A549 (cell line): ENCODE measurements at regions not wholly inside any gene's neighbourhood (a gene's known extent, or its start where the extent isn't known, plus 50 kb on each side); places are given as distances from the start of the nearest gene placed in this dataset.

ENCODE experiments used
- ATAC-seq, 2 experiments: fragments of 200-7000 bp in 1 of 2; fragments of >200 bp in 1 of 2; cut with Nextera tagmentation in 1 of 2; cut with Tn5 transposase in 1 of 2; 3 replicates each; pipeline versions ENCODE4 v1.8.0 to v1.9.1; 2018 to 2020; ENCODE audit warnings: mild to moderate bottlenecking in 1 of 2, moderate library complexity in 1 of 2
- CTCF ChIA-PET: fragments of 300-600 bp; sonication (Branson Sonifier 250); formaldehyde crosslinking; extraction: SDS; loops from one replicate; lab custom pipeline; 2021; ENCODE audit warnings: antibody characterized with exemption, inconsistent platforms; lab: Yijun Ruan, JAX
- POLR2A ChIA-PET: fragments of 350-600 bp; formaldehyde crosslinking; extraction: SDS; loops from one replicate; lab custom pipeline; 2021; ENCODE audit warnings: antibody characterized with exemption, inconsistent platforms; lab: Yijun Ruan, JAX
- DNase-seq, 2 experiments: peaks; one replicate each; pipeline versions ENCODE4 v3.0.0 to v3.0.0-alpha.2; 2011 to 2016; ENCODE audit warnings: low read depth in 1 of 2, low spot score in 1 of 2
- FAIRE-seq: peaks from 2 replicates; lab custom pipeline; 2011; peaks lifted over from hg19 to GRCh38; lab: Jason Lieb, UNC
- H3K27ac ChIP-seq, 2 experiments: fragments of >200 bp; sonication (Bioruptor Twin); formaldehyde crosslinking; 3 replicates each; pipeline ENCODE4 v1.5.1; 2016 to 2017
- H3K4me1 ChIP-seq: fragments of >200 bp; sonication (Bioruptor Twin); formaldehyde crosslinking; 3 replicates; pipeline ENCODE4 v1.6.1; 2016
- H3K4me2 ChIP-seq: fragments of >200 bp; sonication (Bioruptor Twin); formaldehyde crosslinking; 3 replicates; pipeline ENCODE4 v1.6.1; 2016
- H3K4me3 ChIP-seq: fragments of >200 bp; sonication (Bioruptor Twin); formaldehyde crosslinking; 3 replicates; pipeline ENCODE4 v1.5.1; 2016
- H3K9me3 ChIP-seq: fragments of >200 bp; sonication (Bioruptor Twin); formaldehyde crosslinking; 3 replicates; pipeline ENCODE4 v1.6.1; 2016
- ATOH8 ChIP-seq: fragments of 250-450 bp; sonication (Bioruptor Pico); IDR thresholded peaks from 2 replicates; pipeline ENCODE4 v1.5.0; 2020; ENCODE audit warnings: low read depth, mild to moderate bottlenecking, moderate library complexity
- BHLHE40 ChIP-seq: IDR thresholded peaks from 2 replicates; pipeline ENCODE4 v1.6.1; 2012; ENCODE audit warnings: low read depth, low read length, inconsistent platforms
- CBX8 ChIP-seq: fragments of 200-600 bp; sonication (generic); IDR thresholded peaks from 2 replicates; pipeline ENCODE4 v1.6.1; 2016
- EHF ChIP-seq: fragments of 250-450 bp; sonication (Bioruptor Pico); IDR thresholded peaks from 2 replicates; pipeline ENCODE4 v1.5.0; 2020; ENCODE audit warnings: mild to moderate bottlenecking
- EHMT2 ChIP-seq: fragments of 200-600 bp; sonication (generic); IDR thresholded peaks from 2 replicates; pipeline ENCODE4 v1.6.1; 2016; ENCODE audit warnings: antibody characterized with exemption, low read depth, mild to moderate bottlenecking, moderate library complexity
- EP300 ChIP-seq, 2 experiments: fragments of >200 bp; sonication (Bioruptor Twin); formaldehyde crosslinking; IDR thresholded peaks; 2 replicates in 1 of 2; 3 replicates in 1 of 2; pipeline ENCODE4 v1.6.1; 2016 to 2017
- ESRRA ChIP-seq: fragments of 150-350 bp; IDR thresholded peaks from 2 replicates; pipeline ENCODE4 v1.6.1; 2014; ENCODE audit warnings: mild to moderate bottlenecking, low read length, borderline replicate concordance
- FOSL2 ChIP-seq, 2 experiments: fragments of 450-650 bp in 1 of 2; fragments of >200 bp in 1 of 2; sonication (Bioruptor Twin) in 1 of 2; formaldehyde crosslinking; IDR thresholded peaks; 2 replicates each; pipeline versions ENCODE4 v1.5.0 to v1.6.1; 2016 to 2020; ENCODE audit warnings: mild to moderate bottlenecking in 1 of 2, moderate library complexity in 1 of 2
- FOXS1 ChIP-seq: fragments of 250-450 bp; sonication (Bioruptor Pico); IDR thresholded peaks from 2 replicates; pipeline ENCODE4 v1.5.0; 2020; ENCODE audit warnings: mild to moderate bottlenecking, moderate library complexity
- GATA3 ChIP-seq: IDR thresholded peaks from 2 replicates; pipeline ENCODE4 v1.6.1; 2012; ENCODE audit warnings: borderline replicate concordance
- HDAC2 ChIP-seq: fragments of 200-600 bp; sonication (generic); IDR thresholded peaks from 2 replicates; pipeline ENCODE4 v1.6.1; 2016
- HOXA7 ChIP-seq: fragments of 250-450 bp; sonication (Bioruptor Pico); IDR thresholded peaks from 2 replicates; pipeline ENCODE4 v1.5.0; 2020; ENCODE audit warnings: mild to moderate bottlenecking, moderate library complexity
- JUNB ChIP-seq: fragments of >200 bp; sonication (Bioruptor Twin); formaldehyde crosslinking; IDR thresholded peaks from 2 replicates; pipeline ENCODE4 v1.6.1; 2016
- KDM1A ChIP-seq: fragments of 200-600 bp; sonication (generic); IDR thresholded peaks from 2 replicates; pipeline ENCODE4 v1.6.1; 2016; ENCODE audit warnings: low read depth, mild to moderate bottlenecking
- KDM5A ChIP-seq: fragments of 200-600 bp; sonication (generic); IDR thresholded peaks from 2 replicates; pipeline ENCODE4 v1.6.1; 2016; ENCODE audit warnings: antibody characterized with exemption, mild to moderate bottlenecking
- MAX ChIP-seq: IDR thresholded peaks from 2 replicates; pipeline ENCODE4 v1.6.1; 2012
- MAZ ChIP-seq: fragments of 150-350 bp; IDR thresholded peaks from 2 replicates; pipeline ENCODE4 v1.6.1; 2014; ENCODE audit warnings: antibody characterized with exemption, low read depth, low read length, borderline replicate concordance
- MYC ChIP-seq: IDR thresholded peaks from 2 replicates; pipeline ENCODE4 v1.6.1; 2012; ENCODE audit warnings: mild to moderate bottlenecking, inconsistent platforms, low read length, improper control_type of control experiment, borderline replicate concordance
- NR3C1 ChIP-seq: fragments of >200 bp; sonication (Bioruptor Twin); formaldehyde crosslinking; IDR thresholded peaks from 3 replicates; pipeline ENCODE4 v1.6.1; 2017
- PHF8 ChIP-seq: fragments of 200-600 bp; sonication (generic); IDR thresholded peaks from 2 replicates; pipeline ENCODE4 v1.6.1; 2016; ENCODE audit warnings: low read depth, mild to moderate bottlenecking, antibody characterized with exemption, moderate library complexity, borderline replicate concordance
- POLR2AphosphoS2 ChIP-seq: conservative IDR thresholded peaks from 2 replicates; pipeline ENCODE4 v1.6.1; 2012; ENCODE audit warnings: low read length, improper control_type of control experiment, inconsistent platforms
- RAD21 ChIP-seq, 2 experiments: fragments of >200 bp in 1 of 2; sonication (Bioruptor Twin) in 1 of 2; formaldehyde crosslinking in 1 of 2; IDR thresholded peaks in 1 of 2; conservative IDR thresholded peaks in 1 of 2; 2 replicates in 1 of 2; 3 replicates in 1 of 2; pipeline ENCODE4 v1.6.1; 2012 to 2018; ENCODE audit warnings: inconsistent platforms in 1 of 2
- RCOR1 ChIP-seq: fragments of 150-350 bp; IDR thresholded peaks from 2 replicates; pipeline ENCODE4 v1.6.1; 2014; ENCODE audit warnings: antibody characterized with exemption, low read length, low read depth
- REST ChIP-seq: fragments of 200-600 bp; sonication (generic); IDR thresholded peaks from 2 replicates; pipeline ENCODE4 v1.6.1; 2016; ENCODE audit warnings: antibody characterized with exemption, mild to moderate bottlenecking, moderate library complexity
- SMC3 ChIP-seq: fragments of >200 bp; sonication (Bioruptor Twin); formaldehyde crosslinking; IDR thresholded peaks from 3 replicates; pipeline ENCODE4 v1.6.1; 2018; ENCODE audit warnings: inconsistent platforms
- USF2 ChIP-seq: fragments of 450-650 bp; IDR thresholded peaks from 2 replicates; pipeline ENCODE4 v1.6.1; 2014; ENCODE audit warnings: antibody characterized with exemption
- ZC3H11A ChIP-seq: fragments of 450-650 bp; IDR thresholded peaks from 2 replicates; pipeline ENCODE4 v1.6.1; 2014; ENCODE audit warnings: antibody characterized with exemption, mild to moderate bottlenecking
- ZSCAN20 ChIP-seq: fragments of 250-450 bp; sonication (Bioruptor Pico); IDR thresholded peaks from 2 replicates; pipeline ENCODE4 v1.8.0; 2022; ENCODE audit warnings: mild to moderate bottlenecking, moderate library complexity
- WGBS: methylation state at CpG from one replicate; pipeline ENCODE4 v1.1.6; 2017; ENCODE audit errors: missing lambda C conversion rate; 5-methylcytosine and 5-hydroxymethylcytosine counted together

- H3K27ac ChIP-seq, result no peak overlapping the region
- TF ChIP-seq FOXS1 (CRISPR knock-in tag), result no peak
- no peak for TF ChIP-seq RCOR1
- no peak for TF ChIP-seq ATOH8 (CRISPR knock-in tag)
- TF ChIP-seq JUNB, result no peak
- TF ChIP-seq EP300 (IDR thresholded peaks at IDR 0.05), result no peak
- H3K4me2 ChIP-seq, result no peak overlapping the region
- FAIRE-seq (no peak), DNase-seq (no peak), ATAC-seq (no peak)
- ChIA-PET CTCF (no interaction called here), POLR2A (no interaction called here)
- no peaks in the 10 kb centered on the region for H3K9me3 ChIP-seq
- H3K4me3 ChIP-seq, result no peak overlapping the region
- WGBS, result 13% methylated on average over 6 of the region's 11 CpGs
- H3K4me1 ChIP-seq, result no peaks in the 10 kb centered on the region
Measured at GRCh38 chr10:128472196-128472595, 346.0 kb upstream of the MKI67 start.

GRCh38 chr10:128473396-128473795 lies 347.2 kb upstream of the MKI67 start:
- Histone ChIP-seq H3K9me3 (no peaks in the 10 kb centered on the region), H3K4me1 (no peaks in the 10 kb centered on the region), H3K4me2 (no peak overlapping the region), H3K4me3 (no peak overlapping the region), H3K27ac (no peak overlapping the region)
- WGBS, result 48% methylated on average over 11 of the region's 11 CpGs
- no peak for FAIRE-seq
- ATAC-seq, result no peak
- ChIA-PET POLR2A (no interaction called here), CTCF (no interaction called here)
- no peak for DNase-seq
- TF ChIP-seq EHF (CRISPR knock-in tag) (no peak), HDAC2 (no peak), CBX8 (no peak), PHF8 (no peak), HOXA7 (CRISPR knock-in tag) (no peak), REST (no peak), RAD21 (conservative IDR thresholded peaks at IDR 0.05 in 1 of 2, IDR thresholded peaks at IDR 0.05 in 1 of 2) (no peak), ZSCAN20 (CRISPR knock-in tag) (no peak), FOSL2 (IDR thresholded peaks at IDR 0.05) (no peak), FOSL2 (CRISPR knock-in tag; IDR thresholded peaks at IDR 0.05) (no peak), KDM1A (no peak), ESRRA (no peak), USF2 (no peak), ZC3H11A (no peak), ATOH8 (CRISPR knock-in tag) (no peak), RCOR1 (no peak)

GRCh38 chr10:128473911-128474310 lies 347.7 kb upstream of the MKI67 start:
- Histone ChIP-seq H3K4me3 (no peak overlapping the region), H3K4me2 (no peak overlapping the region), H3K9me3 (no peaks in the 10 kb centered on the region), H3K27ac (no peak overlapping the region), H3K4me1 (no peaks in the 10 kb centered on the region)
- ChIA-PET POLR2A (no interaction called here), CTCF (no interaction called here)
- FAIRE-seq (no peak), ATAC-seq (no peak), DNase-seq (no peak)
- WGBS, result 24% methylated on average over 8 of the region's 8 CpGs
- TF ChIP-seq MAZ, result no peak
- TF ChIP-seq GATA3, result no peak
- no peak for TF ChIP-seq BHLHE40
- no peak for TF ChIP-seq FOXS1 (CRISPR knock-in tag)
- no peak for TF ChIP-seq NR3C1
- no peak for TF ChIP-seq SMC3
- TF ChIP-seq KDM5A, result no peak
- no peak for TF ChIP-seq MYC
- no peak for TF ChIP-seq POLR2AphosphoS2
- TF ChIP-seq FOSL2 (IDR thresholded peaks at IDR 0.05), result no peak
- TF ChIP-seq FOSL2 (CRISPR knock-in tag; IDR thresholded peaks at IDR 0.05), result no peak
- no peak for TF ChIP-seq EHMT2
- TF ChIP-seq HOXA7 (CRISPR knock-in tag), result no peak
- TF ChIP-seq MAX, result no peak
- no peak for TF ChIP-seq ZSCAN20 (CRISPR knock-in tag)
